Upper lobe of right lung (tissue), 1 donor: ENCODE measurements at regions not wholly inside any gene's neighbourhood (a gene's known extent, or its start where the extent isn't known, plus 50 kb on each side); places are given as distances from the start of the nearest gene placed in this dataset.
"Not testable (repeated sequence)": the region's sequence is repeated elsewhere in the genome, so short reads cannot be mapped to it uniquely, and the experiment has no call there.

Source experiments
- ATAC-seq: fragments of 200-7000 bp; cut with Tn5 transposase; one replicate; pipeline ENCODE4 v1.9.1; 2020; ENCODE audit warnings: mild to moderate bottlenecking, moderate library complexity
- DNase-seq: peaks from one replicate; pipeline ENCODE4 v3.0.0-alpha.2; 2020
- H3K27ac ChIP-seq: fragments of 200-600 bp; one replicate; pipeline ENCODE4 v1.8.0; 2022
- H3K27me3 ChIP-seq: fragments of 200-600 bp; one replicate; pipeline ENCODE4 v1.8.0; 2022; ENCODE audit warnings: mild to moderate bottlenecking
- H3K36me3 ChIP-seq: fragments of 200-600 bp; one replicate; pipeline ENCODE4 v1.8.0; 2022
- H3K4me1 ChIP-seq: fragments of 200-600 bp; one replicate; pipeline ENCODE4 v1.8.0; 2022
- H3K4me3 ChIP-seq: fragments of 200-600 bp; one replicate; pipeline ENCODE4 v1.8.0; 2022; ENCODE audit warnings: mild to moderate bottlenecking
- H3K9me3 ChIP-seq: fragments of 200-600 bp; one replicate; pipeline ENCODE4 v1.8.0; 2022
- CTCF ChIP-seq: fragments of 200-600 bp; IDR thresholded peaks from one replicate; pipeline ENCODE4 v1.8.0; 2022; ENCODE audit warnings: antibody characterized with exemption
- intact Hi-C: fragments of 100-400 bp; cut with DNase I; formaldehyde crosslinking; loops from one replicate; pipeline ENCODE4 v1.11.0; 2022
- donor health status: DM: no; HTN: yes; CAD: no; lungs with severe emphysema.

GRCh38 chr11:15677181-15677580, 562.5 kb downstream of the INSC start:
- DNase-seq (no peak), ATAC-seq (no peak)
- Histone ChIP-seq H3K9me3 (peaks cover 8% of the 10 kb centered on the region), H3K36me3 (no peaks in the 10 kb centered on the region), H3K27me3 (no peaks in the 10 kb centered on the region), H3K27ac (no peak overlapping the region), H3K4me1 (no peaks in the 10 kb centered on the region), H3K4me3 (no peak overlapping the region)
- intact Hi-C loops = no loop called here
- TF ChIP-seq CTCF = no peak

DNA sequence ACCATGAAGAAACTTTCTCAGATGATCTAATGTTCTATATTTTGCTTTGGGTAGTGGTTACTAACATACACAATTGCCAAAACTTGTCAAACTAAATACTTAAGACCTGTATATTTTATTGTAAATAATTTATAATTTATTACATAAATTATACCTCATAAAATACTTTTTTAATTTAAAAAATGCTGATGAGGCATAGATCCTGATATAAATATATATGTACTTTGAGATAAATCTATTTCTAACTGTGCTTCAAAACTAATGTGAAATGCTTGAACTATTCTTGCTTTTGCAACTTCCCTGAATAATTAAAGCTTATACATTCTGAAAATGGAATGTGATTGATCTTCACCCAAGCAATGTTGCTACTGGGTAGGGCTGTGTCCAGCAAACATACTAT, 568.8 kb downstream of the INSC start:
- TF ChIP-seq CTCF = no peak
- H3K9me3 ChIP-seq = no peaks in the 10 kb centered on the region
- H3K4me1 ChIP-seq = no peaks in the 10 kb centered on the region
- intact Hi-C loops = no loop called here
- H3K36me3 ChIP-seq = no peaks in the 10 kb centered on the region
- no peak overlapping the region for H3K4me3 ChIP-seq
- ATAC-seq (no peak), DNase-seq (no peak)
- H3K27ac ChIP-seq = no peak overlapping the region
- no peaks in the 10 kb centered on the region for H3K27me3 ChIP-seq

DNA sequence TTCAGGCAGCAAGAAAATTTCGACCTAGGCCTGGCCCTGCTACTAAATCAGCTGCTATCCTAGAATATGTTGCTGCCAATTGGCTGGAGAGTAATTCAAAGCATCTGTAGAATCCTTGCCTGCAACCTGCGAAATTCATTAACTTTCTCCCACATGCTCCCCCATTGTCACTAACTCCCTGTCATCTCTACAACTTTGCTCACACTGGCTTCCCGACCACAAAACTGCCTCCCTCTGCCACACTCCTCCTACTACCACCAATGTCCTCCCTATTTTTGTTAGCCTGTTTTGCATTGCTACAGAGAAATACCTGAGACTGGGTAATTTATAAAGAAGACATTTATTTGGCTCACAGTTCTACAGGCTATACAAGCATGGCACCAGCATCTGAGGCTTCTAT, 570.6 kb downstream of the INSC start:
- DNase-seq (no peak), ATAC-seq (no peak)
- Histone ChIP-seq H3K4me3 (no peak overlapping the region), H3K9me3 (no peaks in the 10 kb centered on the region), H3K4me1 (no peaks in the 10 kb centered on the region), H3K36me3 (no peaks in the 10 kb centered on the region), H3K27ac (no peak overlapping the region), H3K27me3 (no peaks in the 10 kb centered on the region)
- no peak for TF ChIP-seq CTCF
- intact Hi-C loops = no loop called here

DNA sequence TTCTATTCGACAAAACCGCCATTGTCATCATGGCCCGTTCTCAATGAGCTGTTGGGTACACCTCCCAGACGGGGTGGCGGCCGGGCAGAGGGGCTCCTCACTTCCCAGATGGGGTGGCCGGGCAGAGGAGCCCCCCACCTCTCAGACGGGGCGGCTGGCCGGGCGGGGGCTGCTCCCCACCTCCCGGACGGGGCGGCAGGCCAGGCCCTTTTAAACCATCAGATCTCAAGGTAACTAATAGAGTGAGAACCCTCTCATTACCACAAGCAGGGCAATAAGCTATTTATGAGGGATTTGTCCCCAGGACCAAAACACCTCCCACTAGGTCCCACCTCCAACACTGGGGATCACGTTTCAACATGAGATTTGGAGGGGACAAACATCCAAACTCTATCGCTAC, 571.5 kb downstream of the INSC start:
- H3K4me3 ChIP-seq, intact Hi-C loops, H3K36me3 ChIP-seq: not testable (repeated sequence)

DNA sequence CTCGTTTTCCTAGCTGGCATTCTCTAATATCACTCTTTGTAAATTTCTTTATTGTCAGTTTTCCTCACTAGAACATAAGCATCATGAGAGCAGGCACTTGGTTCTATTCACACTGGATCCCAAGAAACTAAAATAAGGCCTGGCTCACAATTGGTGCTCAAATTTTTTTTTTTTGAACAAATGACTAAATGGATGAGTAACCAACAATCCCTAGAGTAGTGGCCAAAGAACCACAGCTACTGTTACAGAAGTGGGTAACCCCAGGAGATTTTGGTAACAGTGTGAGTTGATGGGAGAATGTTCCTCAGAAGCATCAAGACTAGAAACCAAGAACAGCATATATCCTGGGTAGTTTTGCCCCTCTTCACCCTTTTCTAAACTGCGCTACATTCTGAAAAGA, 572.6 kb downstream of the INSC start:
- Histone ChIP-seq H3K27me3 (no peaks in the 10 kb centered on the region), H3K9me3 (no peaks in the 10 kb centered on the region), H3K4me1 (no peaks in the 10 kb centered on the region), H3K27ac (no peak overlapping the region), H3K4me3 (no peak overlapping the region), H3K36me3 (no peaks in the 10 kb centered on the region)
- TF ChIP-seq CTCF = no peak
- ATAC-seq (no peak), DNase-seq (no peak)
- intact Hi-C loops = no loop called here

More for the DNA sequence above, 571.5 kb downstream of the INSC start:
- not testable (repeated sequence) for H3K27ac ChIP-seq, ATAC-seq, DNase-seq, H3K9me3 ChIP-seq, H3K27me3 ChIP-seq, H3K4me1 ChIP-seq

- no peaks in the 10 kb centered on the region for H3K4me1 ChIP-seq
- no peaks in the 10 kb centered on the region for H3K36me3 ChIP-seq
- no peak overlapping the region for H3K27ac ChIP-seq
- ATAC-seq (no peak), DNase-seq (no peak)
- H3K9me3 ChIP-seq = no peaks in the 10 kb centered on the region
- intact Hi-C loops = no loop called here
- H3K4me3 ChIP-seq = no peak overlapping the region
- no peak for TF ChIP-seq CTCF
- no peaks in the 10 kb centered on the region for H3K27me3 ChIP-seq
Measured at GRCh38 chr11:15688351-15688792, 573.6 kb downstream of the INSC start.
